MG63 (cell line): ENCODE measurements at regions not wholly inside any gene's neighbourhood (a gene's known extent, or its start where the extent isn't known, plus 50 kb on each side); places are given as distances from the start of the nearest gene placed in this dataset.

ENCODE experiments used
- DNase-seq: peaks from one replicate; pipeline ENCODE4 v3.0.0-alpha.2; 2020
- H3K27me3 ChIP-seq: fragments of 250-450 bp; sonication (Bioruptor Pico); 2 replicates; pipeline ENCODE4 v1.5.1; 2020; ENCODE audit warnings: mild to moderate bottlenecking, moderate library complexity
- H3K36me3 ChIP-seq: fragments of 250-450 bp; sonication (Bioruptor Pico); 2 replicates; pipeline ENCODE4 v1.5.1; 2020; ENCODE audit warnings: mild to moderate bottlenecking, moderate library complexity
- H3K4me3 ChIP-seq: fragments of 250-450 bp; sonication (Bioruptor Pico); 2 replicates; pipeline ENCODE4 v1.5.1; 2020; ENCODE audit warnings: mild to moderate bottlenecking, moderate library complexity
- H3K9me3 ChIP-seq: fragments of 250-450 bp; sonication (Bioruptor Pico); 2 replicates; pipeline ENCODE4 v1.5.1; 2020; ENCODE audit warnings: mild to moderate bottlenecking, moderate library complexity

DNA sequence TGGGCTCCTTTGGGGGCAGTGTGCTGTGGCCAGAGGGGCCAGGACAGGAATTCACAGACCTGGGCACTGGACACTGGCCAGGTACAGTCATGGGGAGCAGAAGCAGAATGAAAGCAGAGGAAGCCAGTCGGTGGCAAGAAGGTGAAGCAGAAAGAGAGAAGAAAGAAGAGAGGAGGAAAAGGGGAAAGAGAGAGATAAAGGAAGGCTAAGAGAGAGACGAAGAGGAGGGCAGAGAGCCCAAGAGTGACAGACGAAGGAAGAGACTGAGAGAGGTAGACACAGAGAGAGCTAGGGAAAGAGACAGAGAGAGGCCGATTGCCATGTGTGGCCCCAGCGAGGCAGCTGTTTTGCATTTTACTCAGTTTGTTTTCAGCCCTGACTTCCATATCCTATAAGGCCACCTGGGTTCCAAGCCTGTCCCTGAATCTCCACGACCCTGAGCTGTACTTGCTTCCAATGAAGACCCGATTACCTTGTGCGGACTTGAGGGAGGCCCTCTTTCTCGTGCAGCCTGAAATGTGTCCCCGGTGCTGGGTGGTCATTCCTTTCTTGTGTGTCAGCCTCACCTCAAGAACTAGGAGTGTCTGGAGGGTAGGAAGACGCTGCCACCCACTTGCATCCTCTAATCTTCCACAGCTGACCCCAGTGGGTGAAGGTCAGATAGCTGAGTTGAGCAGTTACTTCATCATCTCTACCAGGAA is 73.9 kb downstream of the LSM3 start:
- Histone ChIP-seq H3K9me3 (no peaks in the 10 kb centered on the region), H3K27me3 (no peaks in the 10 kb centered on the region), H3K36me3 (no peaks in the 10 kb centered on the region), H3K4me3 (no peak overlapping the region)
- no peak for DNase-seq

DNA sequence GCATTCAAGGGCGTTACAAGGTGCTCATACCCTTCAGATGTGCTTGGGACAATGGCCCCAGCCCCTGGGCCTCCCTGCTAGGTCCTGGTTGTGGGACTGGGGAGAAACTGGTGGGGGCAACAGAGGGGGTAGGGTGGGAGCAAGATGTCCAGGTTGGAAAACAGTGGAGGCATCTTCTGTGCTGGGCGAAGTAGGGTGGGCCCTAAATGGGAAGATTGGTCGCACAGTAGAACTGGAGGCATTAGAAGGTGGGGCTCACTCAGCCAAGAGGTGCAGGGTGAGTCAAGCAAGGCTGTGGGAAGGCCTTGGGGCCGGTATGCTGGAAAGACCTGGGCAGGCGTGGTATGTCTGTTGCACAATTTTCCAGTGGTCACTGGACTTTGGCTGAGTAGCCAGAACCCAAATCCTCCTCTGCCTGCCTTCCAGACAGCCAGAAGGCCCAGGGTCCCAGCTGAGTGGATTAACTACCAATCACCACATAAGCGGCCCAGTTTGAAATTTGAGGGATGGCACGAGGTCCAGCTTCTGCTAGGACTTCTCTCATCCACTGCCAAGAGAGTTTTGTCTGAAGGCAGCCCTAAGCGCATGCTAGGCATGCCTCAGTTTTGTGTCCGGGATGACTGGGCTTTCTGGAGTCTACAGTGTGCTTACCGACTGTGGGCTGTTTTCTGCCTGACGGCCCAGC is 74.5 kb downstream of the LSM3 start:
- Histone ChIP-seq H3K36me3 (no peaks in the 10 kb centered on the region), H3K4me3 (no peak overlapping the region), H3K27me3 (no peaks in the 10 kb centered on the region), H3K9me3 (no peaks in the 10 kb centered on the region)
- DNase-seq = peak; percentile 8

DNA sequence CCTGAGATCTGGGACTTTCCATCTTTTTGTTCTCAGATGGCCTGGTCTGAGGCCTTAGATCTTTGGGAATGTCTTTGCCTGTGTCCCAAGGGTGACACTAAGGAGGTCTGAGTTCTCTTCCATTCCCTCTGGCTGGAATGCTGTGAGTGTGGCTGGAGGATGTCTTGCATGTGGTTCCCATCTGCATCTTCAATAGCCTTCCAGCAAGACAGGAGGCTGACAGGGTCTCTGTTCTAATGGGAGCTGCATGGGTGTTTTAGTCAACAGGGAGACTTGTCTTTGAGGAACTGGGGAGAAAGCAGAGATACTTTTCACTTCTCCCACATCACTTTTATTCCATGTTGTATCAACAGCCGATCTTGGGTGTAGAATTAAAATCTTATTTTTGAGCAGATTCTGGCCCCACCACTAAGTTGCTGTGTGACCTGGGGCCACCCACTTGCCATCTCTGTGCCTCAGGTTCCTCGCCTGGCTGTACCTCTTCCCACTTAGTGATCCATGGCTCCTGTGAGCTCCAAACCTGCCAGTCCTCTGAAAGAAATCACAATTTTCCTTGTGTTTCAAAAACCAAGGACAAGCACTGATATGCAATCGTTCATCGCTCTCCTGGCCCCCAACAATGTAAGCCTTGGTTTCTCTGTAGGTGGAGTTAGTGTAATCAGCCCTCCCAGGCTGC is 75.2 kb downstream of the LSM3 start:
- no peak overlapping the region for H3K4me3 ChIP-seq
- H3K27me3 ChIP-seq = no peaks in the 10 kb centered on the region
- H3K9me3 ChIP-seq = no peaks in the 10 kb centered on the region
- no peak for DNase-seq
- H3K36me3 ChIP-seq = no peaks in the 10 kb centered on the region

DNA sequence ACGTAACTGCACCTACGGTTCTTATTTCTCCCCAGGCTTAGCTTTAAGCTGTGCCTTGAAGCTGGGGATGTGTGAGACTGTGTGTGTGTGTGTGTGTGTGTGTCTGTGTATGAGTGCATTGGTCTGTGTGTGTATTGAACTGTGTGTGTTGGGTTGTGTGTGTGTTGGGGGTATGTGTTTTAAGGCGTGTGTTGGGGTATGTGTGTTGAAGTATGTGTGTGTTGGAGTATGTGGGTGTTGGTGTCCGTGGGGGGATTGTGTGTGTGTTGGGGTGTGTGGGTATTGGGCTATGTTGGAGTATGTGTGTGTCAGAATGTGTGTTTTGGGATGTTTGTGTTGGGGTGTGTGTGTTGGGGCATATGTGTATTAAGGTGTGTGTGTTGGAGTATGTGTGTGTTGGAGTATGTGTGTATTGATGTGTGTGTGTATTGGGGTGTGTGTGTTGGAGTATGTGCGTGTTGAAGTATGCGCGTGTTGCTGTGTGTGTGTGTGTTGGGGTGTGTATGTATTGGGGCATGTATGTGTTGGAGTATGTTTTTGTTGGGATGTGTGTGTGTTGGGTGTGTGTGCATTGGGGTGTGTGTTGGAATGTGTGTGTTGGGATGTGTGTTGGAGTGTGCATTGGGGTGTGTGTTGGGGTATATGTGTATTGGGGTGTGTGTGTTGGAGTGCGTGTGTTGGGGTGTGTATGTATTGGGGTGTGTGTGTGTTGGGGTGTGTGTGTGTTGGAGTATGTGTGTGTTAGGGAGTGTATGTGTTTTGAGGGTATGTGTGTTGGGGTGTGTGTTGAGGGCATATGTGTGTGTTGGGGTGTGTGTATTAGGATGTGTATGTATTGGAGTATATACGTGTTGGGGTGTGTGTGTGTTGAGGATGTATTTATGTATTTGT is 76.4 kb downstream of the LSM3 start:
- no peaks in the 10 kb centered on the region for H3K9me3 ChIP-seq
- H3K4me3 ChIP-seq = no peak overlapping the region
- no peak for DNase-seq
- no peaks in the 10 kb centered on the region for H3K27me3 ChIP-seq
- H3K36me3 ChIP-seq = no peaks in the 10 kb centered on the region

DNA sequence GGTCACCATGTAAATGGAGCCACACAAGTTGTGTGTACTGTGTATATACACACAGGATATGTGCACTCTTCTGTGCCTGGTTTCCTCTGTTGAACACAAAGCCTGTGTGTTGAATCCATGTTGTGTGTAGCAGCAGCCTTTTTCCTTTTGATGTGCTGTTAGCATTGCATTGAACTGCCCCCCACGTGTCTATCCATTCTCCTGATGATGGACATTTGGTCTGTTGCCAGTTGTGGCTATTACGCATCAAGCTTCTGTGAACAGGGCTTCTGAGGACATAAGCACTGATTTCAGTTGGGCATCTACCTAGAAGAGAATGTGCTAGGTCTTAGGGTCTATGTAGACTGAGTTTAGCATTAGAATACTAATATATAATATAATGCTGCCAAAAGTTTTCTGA is 77.4 kb downstream of the LSM3 start:
- Histone ChIP-seq H3K27me3 (no peaks in the 10 kb centered on the region), H3K4me3 (no peak overlapping the region), H3K36me3 (no peaks in the 10 kb centered on the region), H3K9me3 (no peaks in the 10 kb centered on the region)
- DNase-seq = no peak

DNA sequence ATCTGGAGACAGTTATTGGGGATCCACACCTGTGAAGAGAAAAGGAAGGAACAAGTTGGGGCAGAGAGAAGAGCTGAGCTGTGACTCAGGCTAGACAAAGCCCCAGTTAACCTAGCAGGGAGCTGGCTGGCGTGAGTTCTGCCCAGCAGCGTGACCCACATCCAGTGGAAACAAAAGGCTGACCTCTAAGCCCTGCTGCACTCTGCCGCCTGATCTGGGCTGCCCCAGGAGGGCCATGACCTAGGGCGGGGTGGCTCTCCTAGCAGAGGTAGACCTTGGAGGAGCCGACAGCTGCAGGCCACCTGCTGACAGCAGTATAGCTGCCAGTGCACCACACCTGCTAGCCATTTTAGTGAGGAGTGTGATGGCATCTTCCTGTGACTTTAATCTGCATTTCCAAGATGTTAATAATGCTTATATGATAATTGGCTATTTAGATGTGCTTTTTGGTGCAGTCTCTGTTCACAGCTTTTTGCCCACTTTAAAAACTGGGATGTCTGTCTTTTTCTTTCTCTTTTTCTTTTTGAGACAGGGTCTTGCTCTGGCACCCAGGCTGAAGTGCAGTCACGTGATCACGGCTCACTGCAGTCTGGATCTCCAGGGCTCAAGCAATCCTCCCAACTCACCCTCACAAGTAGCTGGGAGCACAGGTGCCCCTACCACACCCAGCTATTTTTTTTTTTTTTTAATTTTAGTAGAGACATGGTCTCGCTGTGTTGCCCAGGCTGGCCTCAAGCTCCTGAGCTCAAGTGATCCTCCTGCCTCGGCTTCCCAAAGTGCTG is 78.1 kb downstream of the LSM3 start:
- Histone ChIP-seq H3K9me3 (no peaks in the 10 kb centered on the region), H3K36me3 (no peaks in the 10 kb centered on the region), H3K4me3 (no peak overlapping the region), H3K27me3 (no peaks in the 10 kb centered on the region)
- DNase-seq = no peak

DNA sequence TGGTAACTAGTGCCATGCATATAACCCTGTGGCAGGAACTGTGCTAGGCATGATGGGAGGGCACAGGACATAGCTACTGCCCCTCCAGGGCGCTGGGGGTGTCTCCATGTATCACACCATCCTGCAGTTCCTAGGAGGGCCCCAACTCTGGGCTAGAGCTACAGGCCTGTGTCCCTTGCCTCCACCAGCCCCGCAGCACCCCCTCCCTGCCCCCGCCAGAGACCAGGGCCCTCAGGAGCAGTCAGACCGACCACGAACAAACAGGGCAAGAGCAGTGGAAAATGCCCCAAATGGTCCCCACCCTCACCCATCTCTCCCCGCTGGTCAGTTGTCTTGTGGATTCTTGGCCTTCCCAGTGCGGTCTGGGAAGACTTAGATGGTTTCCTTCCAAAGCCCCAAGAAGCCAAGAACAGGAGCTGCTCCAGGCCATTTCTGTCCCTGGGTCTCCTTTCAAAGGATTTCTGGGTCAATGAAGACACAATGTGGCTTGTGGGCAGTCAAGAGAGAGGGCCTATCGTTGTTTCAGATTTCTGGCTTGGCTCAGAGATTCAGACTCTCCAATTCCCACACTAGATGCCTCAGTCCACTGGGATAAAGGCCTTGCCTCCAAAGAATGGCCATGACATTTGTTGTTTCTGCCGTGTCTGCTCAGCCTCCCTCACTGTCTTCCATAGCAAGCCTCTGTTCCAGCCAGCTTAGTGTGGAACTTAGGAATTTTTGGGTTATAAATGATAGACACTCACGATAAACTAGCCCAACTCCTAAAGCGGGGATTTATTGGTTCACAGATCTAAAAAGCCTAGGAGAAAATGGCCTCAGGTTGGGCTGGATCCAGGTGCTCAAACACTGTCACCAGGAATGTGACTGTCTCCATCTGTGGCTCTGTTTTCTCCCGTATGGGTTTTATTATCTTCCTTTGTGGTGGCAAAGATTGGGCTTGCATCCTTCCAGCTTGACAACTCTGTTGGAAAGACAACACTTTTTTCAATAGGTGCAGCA is 80.6 kb downstream of the LSM3 start:
- no peaks in the 10 kb centered on the region for H3K27me3 ChIP-seq
- DNase-seq = no peak
- H3K9me3 ChIP-seq = no peaks in the 10 kb centered on the region
- H3K4me3 ChIP-seq = no peak overlapping the region
- no peaks in the 10 kb centered on the region for H3K36me3 ChIP-seq

DNA sequence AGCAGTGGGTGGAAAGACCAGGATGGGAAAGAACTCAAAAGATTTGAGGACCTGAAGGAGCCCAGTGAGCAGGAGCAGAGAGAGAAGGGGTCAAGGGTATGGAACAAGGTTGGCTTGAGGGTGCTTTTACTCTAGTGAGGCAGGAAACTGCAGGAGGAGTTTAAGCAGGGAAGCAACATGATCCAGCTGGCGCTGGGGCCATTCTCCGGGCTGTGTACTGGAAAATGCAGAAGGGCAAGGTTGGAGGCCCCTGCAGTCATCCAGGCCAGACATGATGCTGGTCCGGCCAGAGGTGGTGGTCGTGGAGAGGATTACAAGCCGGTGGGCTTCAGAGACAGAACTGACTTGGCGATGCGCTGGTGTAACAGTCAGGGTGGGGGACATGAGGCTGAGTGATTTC is 81.8 kb downstream of the LSM3 start:
- Histone ChIP-seq H3K4me3 (no peak overlapping the region), H3K27me3 (no peaks in the 10 kb centered on the region), H3K36me3 (no peaks in the 10 kb centered on the region), H3K9me3 (no peaks in the 10 kb centered on the region)
- DNase-seq = no peak

DNA sequence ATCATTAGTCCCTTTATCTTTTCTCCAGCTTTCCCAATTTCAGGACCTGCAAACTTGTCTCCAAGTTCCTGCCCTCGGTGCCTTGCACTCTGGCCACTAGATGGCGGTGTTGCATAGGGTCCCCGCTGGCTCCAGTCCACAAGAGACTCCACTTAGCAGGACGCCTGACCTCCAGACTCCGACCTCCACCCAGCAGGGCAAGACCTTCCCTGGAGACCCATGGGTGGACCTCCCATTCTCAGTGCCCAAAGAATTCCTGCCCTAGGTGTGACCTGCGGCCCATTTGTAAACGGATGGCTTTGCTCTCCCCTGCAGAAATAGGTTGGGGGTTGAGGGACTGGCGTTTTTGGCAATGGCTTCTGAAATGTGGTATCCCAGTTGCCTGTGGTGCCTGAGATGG is 82.6 kb downstream of the LSM3 start:
- no peaks in the 10 kb centered on the region for H3K36me3 ChIP-seq
- H3K4me3 ChIP-seq = no peak overlapping the region

DNA sequence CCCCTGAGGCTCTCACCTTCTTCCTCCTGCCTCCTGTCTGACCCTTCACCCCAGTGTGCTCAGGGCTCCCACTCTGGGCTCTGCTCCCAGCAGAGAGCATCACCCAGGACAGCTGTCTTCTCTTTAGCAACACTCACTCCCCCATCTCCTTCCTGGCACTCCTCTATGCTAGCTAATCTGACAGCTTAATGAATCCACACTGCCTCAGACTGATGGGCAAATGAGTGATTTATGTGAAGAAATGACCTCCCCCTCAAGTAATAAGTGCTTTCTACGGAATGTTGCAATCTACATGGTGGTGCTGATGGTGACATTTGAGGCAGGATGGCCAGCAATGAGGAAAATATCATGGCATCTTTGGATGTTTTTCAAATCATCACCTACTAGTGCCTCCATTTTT is 83.6 kb downstream of the LSM3 start:
- no peaks in the 10 kb centered on the region for H3K9me3 ChIP-seq
- no peaks in the 10 kb centered on the region for H3K27me3 ChIP-seq
- H3K4me3 ChIP-seq = no peak overlapping the region
- no peak for DNase-seq
- H3K36me3 ChIP-seq = no peaks in the 10 kb centered on the region

More for the DNA sequence above, 82.6 kb downstream of the LSM3 start:
- no peaks in the 10 kb centered on the region for H3K9me3 ChIP-seq
- H3K27me3 ChIP-seq = no peaks in the 10 kb centered on the region
- DNase-seq = peak; percentile 51

DNA sequence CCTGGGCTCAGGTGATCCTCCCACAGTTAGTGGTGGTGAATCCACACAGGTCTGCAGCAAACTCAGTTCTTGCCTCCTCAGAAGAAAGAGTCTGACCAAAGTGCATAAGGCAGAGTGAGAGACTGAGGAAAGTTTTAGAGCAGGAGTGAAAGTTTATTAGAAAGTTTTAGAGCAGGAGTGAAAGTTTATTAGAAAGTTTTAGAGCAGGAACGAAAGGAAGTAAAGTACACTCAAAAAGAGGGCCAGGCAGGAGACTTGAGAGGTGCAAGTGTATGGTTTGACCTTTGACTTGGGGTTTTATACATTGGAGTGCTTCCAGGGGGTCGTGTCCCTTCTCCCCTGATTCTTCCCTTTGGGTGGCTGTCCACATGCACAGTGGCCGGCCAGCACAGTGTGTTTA is 84.2 kb downstream of the LSM3 start:
- no peaks in the 10 kb centered on the region for H3K27me3 ChIP-seq
- no peak for DNase-seq
- no peaks in the 10 kb centered on the region for H3K36me3 ChIP-seq
- no peaks in the 10 kb centered on the region for H3K9me3 ChIP-seq
- no peak overlapping the region for H3K4me3 ChIP-seq

DNA sequence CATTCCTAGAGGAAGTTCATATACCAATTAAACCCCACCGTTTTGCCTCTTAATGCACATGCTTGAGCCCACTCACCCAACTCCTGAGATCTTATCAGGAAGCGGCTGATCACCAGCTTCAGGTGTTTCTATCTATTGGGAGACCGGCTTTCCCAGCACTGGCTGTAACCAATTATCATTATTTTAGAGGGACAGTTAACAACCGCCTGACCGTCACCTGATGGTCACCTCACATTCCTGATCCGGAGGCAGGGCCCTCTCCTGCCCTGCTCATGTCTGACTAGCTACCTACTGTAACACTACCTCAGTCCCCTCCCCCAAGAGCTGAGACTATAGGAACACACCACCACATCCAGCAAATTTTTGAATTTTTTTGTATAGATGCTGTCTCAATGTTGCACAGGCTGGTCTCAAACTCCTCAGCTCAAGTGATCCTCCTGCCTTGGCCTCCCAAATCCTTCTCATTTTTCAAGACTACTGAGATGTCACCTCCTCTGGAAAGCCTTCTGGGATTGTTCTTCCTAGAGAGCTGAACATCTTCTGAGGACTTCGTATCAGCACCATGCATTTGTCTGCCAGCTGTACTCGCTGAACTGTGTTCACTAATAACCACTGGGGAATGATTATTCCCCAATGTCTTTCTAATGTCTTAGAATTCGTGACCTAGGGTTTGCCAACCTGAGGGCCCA is 84.8 kb downstream of the LSM3 start:
- DNase-seq = no peak
- Histone ChIP-seq H3K9me3 (no peaks in the 10 kb centered on the region), H3K36me3 (no peaks in the 10 kb centered on the region), H3K27me3 (no peaks in the 10 kb centered on the region), H3K4me3 (no peak overlapping the region)

DNA sequence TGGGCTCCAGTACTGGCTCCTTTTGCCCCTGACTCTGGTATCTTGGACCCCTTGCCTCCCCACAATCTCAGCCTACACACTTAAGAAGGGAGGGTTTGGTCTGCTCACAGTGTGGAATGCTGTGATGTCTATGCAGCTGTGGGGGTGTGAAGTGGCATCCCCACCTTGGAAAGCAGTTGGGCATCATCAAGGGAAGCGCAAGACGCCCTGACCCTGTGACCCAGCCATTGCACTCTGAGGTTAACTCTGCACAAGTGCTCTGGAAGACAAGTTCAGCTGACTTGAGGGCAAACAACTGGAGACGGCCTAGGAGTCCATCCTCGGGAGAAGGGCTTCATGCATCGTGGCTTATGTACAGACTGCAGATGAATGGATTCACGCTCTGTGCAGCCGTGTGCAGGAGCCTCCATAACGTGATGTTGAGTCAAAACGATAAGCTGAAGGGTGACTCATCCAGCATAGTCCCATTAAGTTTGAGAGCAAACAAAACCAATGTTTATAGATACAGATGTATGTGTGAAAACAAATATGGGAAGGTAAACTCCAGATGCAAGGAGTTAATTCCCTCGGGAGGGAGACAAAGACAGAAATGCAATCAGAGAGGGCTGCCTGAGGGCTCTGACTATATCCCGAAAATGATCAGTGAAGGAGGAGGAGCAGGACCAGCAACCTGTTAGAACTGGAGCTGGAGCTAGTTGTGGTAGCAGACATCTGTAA is 86.8 kb downstream of the LSM3 start:
- no peak for DNase-seq
- H3K4me3 ChIP-seq = no peak overlapping the region
- no peaks in the 10 kb centered on the region for H3K36me3 ChIP-seq
- no peaks in the 10 kb centered on the region for H3K9me3 ChIP-seq
- H3K27me3 ChIP-seq = no peaks in the 10 kb centered on the region

DNA sequence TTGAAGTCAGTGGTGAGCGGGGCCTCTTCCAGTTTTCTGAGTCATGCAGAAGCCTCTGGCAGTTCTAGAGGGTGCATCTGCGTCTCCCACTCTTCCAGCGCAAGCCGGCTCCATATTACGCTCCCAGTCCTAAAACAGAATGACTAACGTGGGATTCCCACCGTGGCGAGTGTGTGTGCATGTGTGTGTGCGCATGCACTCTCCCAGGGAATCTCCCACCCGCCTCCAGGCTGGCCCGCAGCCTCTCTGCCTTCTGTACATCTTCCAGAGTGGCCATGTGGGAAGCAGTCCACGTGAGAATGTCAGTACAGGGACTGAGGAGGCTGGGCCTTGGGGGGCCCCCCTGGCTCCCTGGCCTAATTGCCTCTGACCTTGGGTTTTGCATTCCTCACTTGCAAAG is 87.7 kb downstream of the LSM3 start:
- H3K36me3 ChIP-seq = no peaks in the 10 kb centered on the region
- no peaks in the 10 kb centered on the region for H3K9me3 ChIP-seq
- H3K4me3 ChIP-seq = no peak overlapping the region
- peak; percentile 68 for DNase-seq
- no peaks in the 10 kb centered on the region for H3K27me3 ChIP-seq
